SH-SY5Y (cell line): ENCODE measurements at regions not wholly inside any gene's neighbourhood (a gene's known extent, or its start where the extent isn't known, plus 50 kb on each side); places are given as distances from the start of the nearest gene placed in this dataset.

ENCODE experiments used
- GATA2 ChIP-seq: IDR thresholded peaks from 2 replicates; pipeline ENCODE4 v1.6.1; 2011; ENCODE audit warnings: mild to moderate bottlenecking, low read depth, low read length
- GATA3 ChIP-seq: IDR thresholded peaks from 2 replicates; pipeline ENCODE4 v1.6.1; 2011; ENCODE audit warnings: low read depth, mild to moderate bottlenecking, low read length, moderate library complexity

GRCh38 chr9:106669835-106670234, 193.1 kb upstream of the ZNF462 start:
- TF ChIP-seq GATA2: no peak
- TF ChIP-seq GATA3: no peak
